Stomach (tissue), 8 donors: ENCODE measurements at regions not wholly inside any gene's neighbourhood (a gene's known extent, or its start where the extent isn't known, plus 50 kb on each side); places are given as distances from the start of the nearest gene placed in this dataset.
"Not testable (repeated sequence)": the region's sequence is repeated elsewhere in the genome, so short reads cannot be mapped to it uniquely, and the experiment has no call there.

Experiments used
- DNase-seq, 2 donors: peaks; one replicate each; pipeline versions ENCODE4 v3.0.0 to v3.0.0-alpha.2; 2013 to 2019
- H3K27ac ChIP-seq, 5 donors: fragments of 200-600 bp in 4 of 5; sonication (generic) in 4 of 5; one replicate each; pipeline ENCODE4 v1.5.1; 2013 to 2019; ENCODE audit warnings: mild to moderate bottlenecking in 1 of 5, moderate library complexity in 1 of 5
- H3K27me3 ChIP-seq, 3 donors: fragments of 200-600 bp; sonication (generic); one replicate each; pipeline ENCODE4 v1.5.1; 2017 to 2019; ENCODE audit warnings: mixed run types in 1 of 3
- H3K36me3 ChIP-seq, 4 donors: fragments of 200-600 bp; sonication (generic); 1 replicate in 3 of 4; 2 replicates in 1 of 4; pipeline ENCODE4 v1.5.1; 2016 to 2019
- H3K4me1 ChIP-seq, 4 donors: fragments of 200-600 bp; sonication (generic); one replicate each; pipeline ENCODE4 v1.5.1; 2016 to 2019
- H3K4me3 ChIP-seq, 4 donors: fragments of 200-600 bp; sonication (generic) in 3 of 4; one replicate each; pipeline ENCODE4 v1.5.1; 2016 to 2019; ENCODE audit warnings: mild to moderate bottlenecking in 1 of 4
- H3K9me3 ChIP-seq, 4 donors: fragments of 200-600 bp; sonication (generic); one replicate each; pipeline ENCODE4 v1.5.1; 2016 to 2019
- CTCF ChIP-seq, 7 experiments: fragments of 450-650 bp in 4 of 7; fragments of 200-600 bp in 3 of 7; sonication (generic) in 3 of 7; IDR thresholded peaks; one replicate each; pipeline ENCODE4 v1.5.1; 2016 to 2019; ENCODE audit warnings: antibody characterized with exemption in 7 of 7, control low read depth in 2 of 7, mild to moderate bottlenecking in 1 of 7
- EP300 ChIP-seq: sonication (generic); formaldehyde crosslinking; IDR thresholded peaks from one replicate; pipeline ENCODE4 v1.6.1; 2017; ENCODE audit warnings: antibody characterized with exemption
- POLR2A ChIP-seq, 4 donors: fragments of 450-650 bp; IDR thresholded peaks; one replicate each; pipeline ENCODE4 v1.6.1; 2016; ENCODE audit warnings: antibody characterized with exemption in 4 of 4, control low read depth in 2 of 4, mild to moderate bottlenecking in 1 of 4, moderate library complexity in 1 of 4
- POLR2AphosphoS5 ChIP-seq, 3 donors: sonication (generic); formaldehyde crosslinking; IDR thresholded peaks; one replicate each; pipeline ENCODE4 v1.6.1; 2016; ENCODE audit warnings: antibody characterized with exemption in 3 of 3
- WGBS, 5 donors: extraction: QIAGEN DNeasy Blood & Tissue Kit in 3 of 5; methylation state at CpG; one replicate each; pipeline versions ENCODE4 v1.1.5 to v1.1.7; 2013 to 2018; 5-methylcytosine and 5-hydroxymethylcytosine counted together
- intact Hi-C: fragments of 100-400 bp; cut with DNase I; formaldehyde crosslinking; loops from one replicate; pipeline ENCODE4 v1.15.1; 2023; ENCODE audit warnings: low total_unique reads
- donor health status: healthy with polysubstance abuse.
- donor health status: Bipolar disorder and iron deficiency.
- donor health status: healthy.

DNA sequence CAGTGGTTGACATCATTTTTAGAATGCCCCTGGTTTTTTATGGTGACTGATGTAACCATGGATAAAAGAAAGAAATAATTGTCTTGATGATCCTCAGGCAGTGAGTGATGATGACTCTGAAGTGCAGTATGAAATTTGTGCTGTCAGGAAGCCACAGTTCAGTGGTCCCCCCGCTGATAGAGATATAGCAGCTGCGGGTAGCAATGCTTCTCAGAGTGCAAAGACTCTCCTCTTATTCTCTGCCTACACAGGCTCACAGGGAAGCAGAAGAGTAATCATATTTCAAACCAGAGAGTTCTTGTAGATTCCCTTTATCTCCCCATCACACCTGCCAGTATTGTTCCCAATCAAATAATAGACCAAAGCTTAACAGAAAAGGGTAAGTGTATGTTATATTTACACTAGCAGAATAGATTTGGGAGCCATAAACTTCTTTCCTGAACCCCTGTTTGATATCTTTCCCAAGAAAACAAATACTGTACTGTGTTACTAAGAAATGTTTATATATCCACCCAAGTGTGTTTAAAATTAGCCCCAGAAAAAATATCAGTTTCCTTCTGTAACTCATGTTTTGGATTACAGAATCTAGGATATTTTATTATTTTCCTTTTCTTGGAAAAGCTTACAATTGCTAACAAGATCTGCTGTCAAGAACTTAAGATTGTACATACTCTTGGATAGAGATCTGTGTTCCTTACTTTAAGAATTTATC is 1817.4 kb upstream of the FLRT2 start:
- Histone ChIP-seq H3K4me3 (no peak overlapping the region), H3K27me3 (no peaks in the 10 kb centered on the region), H3K4me1 (peaks cover 0 to 9% (median 4%) of the 10 kb centered on the region in 4 donors), H3K27ac (no peak overlapping the region), H3K36me3 (no peaks in the 10 kb centered on the region), H3K9me3 (no peaks in the 10 kb centered on the region)
- intact Hi-C loops = no loop called here
- peak in 1 of 2 donors; percentile 11 for DNase-seq
- TF ChIP-seq EP300 = no peak
- no peak for TF ChIP-seq POLR2AphosphoS5 (IDR thresholded peaks at IDR 0.05)
- no peak for TF ChIP-seq POLR2A (IDR thresholded peaks at IDR 0.05)
- no peak for TF ChIP-seq CTCF (IDR thresholded peaks at IDR 0.05)
- WGBS, 5 donors = 19 to 48% (median 28%) methylated on average over 2 of the region's 2 CpGs

- H3K36me3 ChIP-seq = no peaks in the 10 kb centered on the region
- no peaks in the 10 kb centered on the region for H3K27me3 ChIP-seq
- peak in 1 of 2 donors; percentile 3 for DNase-seq
- intact Hi-C loops = no loop called here
- no peaks in the 10 kb centered on the region for H3K9me3 ChIP-seq
- H3K4me3 ChIP-seq = no peak overlapping the region
- TF ChIP-seq POLR2A (IDR thresholded peaks at IDR 0.05) (no peak), POLR2AphosphoS5 (IDR thresholded peaks at IDR 0.05) (no peak), EP300 (no peak), CTCF (IDR thresholded peaks at IDR 0.05) (no peak)
- whole genome bisulfite sequencing, 5 donors = 61 to 69% (median 64%) methylated on average over 2 of the region's 2 CpGs
- H3K27ac ChIP-seq = no peak overlapping the region
- H3K4me1 ChIP-seq = peaks cover 0 to 9% (median 4%) of the 10 kb centered on the region in 4 donors
These were observed 1816.2 kb upstream of the FLRT2 start for GRCh38 chr14:83713732-83714131.

DNA sequence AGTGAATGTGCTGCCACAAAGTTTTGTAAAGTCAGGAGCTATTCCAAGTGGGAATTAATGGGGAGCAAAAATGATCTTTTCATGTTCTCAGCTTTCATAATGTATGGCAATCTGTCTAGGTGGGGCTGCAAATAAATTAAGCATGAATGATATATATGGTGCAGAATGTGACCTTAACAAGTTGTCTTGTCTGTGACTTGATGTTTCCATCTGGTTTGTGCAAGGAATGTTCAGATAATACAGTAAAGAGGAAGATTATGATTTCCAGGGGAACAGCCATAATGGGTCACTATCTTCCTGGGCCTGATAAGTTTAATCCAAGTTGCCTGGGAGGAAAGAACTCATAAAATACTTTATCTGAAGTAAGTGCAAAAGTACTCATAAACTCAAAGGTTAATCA is 1815.8 kb upstream of the FLRT2 start:
- Histone ChIP-seq H3K4me1 (peaks cover 0 to 9% (median 4%) of the 10 kb centered on the region in 4 donors), H3K27me3 (no peaks in the 10 kb centered on the region), H3K27ac (no peak overlapping the region), H3K36me3 (no peaks in the 10 kb centered on the region), H3K4me3 (no peak overlapping the region), H3K9me3 (no peaks in the 10 kb centered on the region)
- intact Hi-C loops = no loop called here
- TF ChIP-seq CTCF (IDR thresholded peaks at IDR 0.05) = no peak
- no peak for TF ChIP-seq POLR2AphosphoS5 (IDR thresholded peaks at IDR 0.05)
- no peak for TF ChIP-seq POLR2A (IDR thresholded peaks at IDR 0.05)
- TF ChIP-seq EP300 = no peak
- DNase-seq = peak in 1 of 2 donors; percentile 5

DNA sequence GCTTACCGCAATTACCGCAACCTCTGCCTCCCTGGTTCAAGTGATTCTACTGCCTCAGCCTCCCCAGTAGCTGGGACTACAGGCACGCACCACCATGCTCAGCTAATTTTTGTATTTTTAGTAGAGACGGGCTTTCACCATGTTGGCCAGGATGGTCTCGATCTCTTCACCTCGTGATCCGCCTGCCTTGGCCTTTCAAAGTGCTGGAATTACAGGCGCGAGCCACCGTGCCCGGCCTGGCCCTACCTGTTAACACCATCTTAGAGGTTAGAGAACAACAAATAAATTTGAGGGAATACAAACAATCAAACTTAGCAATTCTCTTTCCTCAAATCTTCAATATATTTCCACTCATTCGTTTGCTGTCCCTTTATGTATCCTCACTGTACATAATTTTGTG is 1810.5 kb upstream of the FLRT2 start:
- H3K27ac ChIP-seq, H3K4me1 ChIP-seq, H3K9me3 ChIP-seq, DNase-seq, H3K4me3 ChIP-seq, H3K27me3 ChIP-seq, intact Hi-C loops, H3K36me3 ChIP-seq: not testable (repeated sequence)
- 93 to 96% (median 94%) methylated on average over 12 of the region's 12 CpGs for WGBS, 5 donors

GRCh38 chr14:83733670-83734069 is 1796.3 kb upstream of the FLRT2 start:
- no peaks in the 10 kb centered on the region for H3K27me3 ChIP-seq
- no peaks in the 10 kb centered on the region for H3K4me1 ChIP-seq
- H3K36me3 ChIP-seq = no peaks in the 10 kb centered on the region
- H3K4me3 ChIP-seq = no peak overlapping the region
- 70 to 85% (median 75%) methylated on average over 1 of the region's 1 CpG for WGBS, 5 donors
- no peak overlapping the region for H3K27ac ChIP-seq
- intact Hi-C loops = no loop called here
- H3K9me3 ChIP-seq = peaks cover 0 to 7% (median 0%) of the 10 kb centered on the region in 4 donors
- no peak for TF ChIP-seq CTCF (IDR thresholded peaks at IDR 0.05)
- TF ChIP-seq POLR2A (IDR thresholded peaks at IDR 0.05) = no peak
- no peak for TF ChIP-seq EP300
- TF ChIP-seq POLR2AphosphoS5 (IDR thresholded peaks at IDR 0.05) = no peak
- no peak for DNase-seq
